ENCODE measurements at regions not wholly inside any gene's neighbourhood (a gene's known extent, or its start where the extent isn't known, plus 50 kb on each side); places are given as distances from the start of the nearest gene placed in this dataset.
A peak's percentile ranks its signal among the peaks of the same experiment; 100 is the strongest.

DNA sequence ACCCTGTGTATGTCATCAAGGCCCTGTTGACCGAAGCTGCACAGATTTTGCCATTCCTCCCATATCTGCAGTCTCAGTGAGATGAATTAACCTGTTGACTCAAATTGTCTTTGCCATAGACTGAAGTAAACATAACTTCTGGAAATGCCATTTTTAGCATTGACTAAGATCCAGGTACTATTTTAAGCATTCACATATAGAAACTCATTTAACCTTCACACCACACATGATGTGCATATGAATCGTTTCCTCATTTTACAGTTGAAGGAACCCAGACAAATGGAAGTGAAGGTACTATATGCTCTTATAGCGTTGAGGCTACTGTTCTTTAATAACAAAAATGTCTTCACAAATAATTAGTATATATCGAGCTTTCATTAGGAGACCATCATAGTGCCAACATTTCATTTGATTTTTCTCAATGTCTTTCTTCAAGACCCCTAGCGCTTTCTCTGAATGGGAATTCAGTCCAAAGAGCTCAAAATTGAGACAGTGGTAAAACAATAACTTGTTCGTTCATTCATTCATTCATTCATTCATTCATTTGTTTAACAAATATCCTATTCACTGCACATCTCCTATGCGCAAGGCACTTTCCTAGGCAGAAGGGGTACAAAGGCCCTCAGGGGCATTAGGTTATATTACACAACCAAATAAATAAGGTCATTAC, 444.7 kb downstream of the ADGRL2 start (continued):
- TF ChIP-seq SIN3A (IDR thresholded peaks at IDR 0.05; ENCODE audit: low read depth, low read length), result no peak
- no peak for TF ChIP-seq HDAC2 (IDR thresholded peaks at IDR 0.05)
- TF ChIP-seq BRCA1 (IDR thresholded peaks at IDR 0.05; ENCODE audit: low read depth, low read length), result no peak
- TF ChIP-seq TARDBP (IDR thresholded peaks at IDR 0.05; ENCODE audit: borderline replicate concordance), result no peak
- no peak for TF ChIP-seq RUNX3 (IDR thresholded peaks at IDR 0.05; ENCODE audit: low read length)
- TF ChIP-seq SMC3 (IDR thresholded peaks at IDR 0.05; ENCODE audit: borderline replicate concordance, low read length), result no peak
- TF ChIP-seq PML (IDR thresholded peaks at IDR 0.05; ENCODE audit: low read length), result no peak
- peak; percentile 58; the same call in 1 of the 2 replicates for TF ChIP-seq MEF2A (IDR thresholded peaks at IDR 0.05; ENCODE audit: insufficient read depth, low read depth, low read length)
- peak; percentile 72 for TF ChIP-seq IKZF1 (conservative IDR thresholded peaks at IDR 0.05)
- TF ChIP-seq HCFC1 (IDR thresholded peaks at IDR 0.05; ENCODE audit: low read length), result no peak
- TF ChIP-seq, protein P1, sequence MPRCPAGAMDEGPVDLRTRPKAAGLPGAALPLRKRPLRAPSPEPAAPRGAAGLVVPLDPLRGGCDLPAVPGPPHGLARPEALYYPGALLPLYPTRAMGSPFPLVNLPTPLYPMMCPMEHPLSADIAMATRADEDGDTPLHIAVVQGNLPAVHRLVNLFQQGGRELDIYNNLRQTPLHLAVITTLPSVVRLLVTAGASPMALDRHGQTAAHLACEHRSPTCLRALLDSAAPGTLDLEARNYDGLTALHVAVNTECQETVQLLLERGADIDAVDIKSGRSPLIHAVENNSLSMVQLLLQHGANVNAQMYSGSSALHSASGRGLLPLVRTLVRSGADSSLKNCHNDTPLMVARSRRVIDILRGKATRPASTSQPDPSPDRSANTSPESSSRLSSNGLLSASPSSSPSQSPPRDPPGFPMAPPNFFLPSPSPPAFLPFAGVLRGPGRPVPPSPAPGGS (IDR thresholded peaks at IDR 0.05; ENCODE audit: borderline replicate concordance, insufficient read depth, low read depth, low read length, poor library complexity, severe bottlenecking), result no peak
- TF ChIP-seq SMAD1 (IDR thresholded peaks at IDR 0.05; ENCODE audit: low read depth, partially characterized antibody), result no peak
- peak; percentile 41 for TF ChIP-seq NR2F1 (conservative IDR thresholded peaks at IDR 0.05)
- TF ChIP-seq, protein P2, sequence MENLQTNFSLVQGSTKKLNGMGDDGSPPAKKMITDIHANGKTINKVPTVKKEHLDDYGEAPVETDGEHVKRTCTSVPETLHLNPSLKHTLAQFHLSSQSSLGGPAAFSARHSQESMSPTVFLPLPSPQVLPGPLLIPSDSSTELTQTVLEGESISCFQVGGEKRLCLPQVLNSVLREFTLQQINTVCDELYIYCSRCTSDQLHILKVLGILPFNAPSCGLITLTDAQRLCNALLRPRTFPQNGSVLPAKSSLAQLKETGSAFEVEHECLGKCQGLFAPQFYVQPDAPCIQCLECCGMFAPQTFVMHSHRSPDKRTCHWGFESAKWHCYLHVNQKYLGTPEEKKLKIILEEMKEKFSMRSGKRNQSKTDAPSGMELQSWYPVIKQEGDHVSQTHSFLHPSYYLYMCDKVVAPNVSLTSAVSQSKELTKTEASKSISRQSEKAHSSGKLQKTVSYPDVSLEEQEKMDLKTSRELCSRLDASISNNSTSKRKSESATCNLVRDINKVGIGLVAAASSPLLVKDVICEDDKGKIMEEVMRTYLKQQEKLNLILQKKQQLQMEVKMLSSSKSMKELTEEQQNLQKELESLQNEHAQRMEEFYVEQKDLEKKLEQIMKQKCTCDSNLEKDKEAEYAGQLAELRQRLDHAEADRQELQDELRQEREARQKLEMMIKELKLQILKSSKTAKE (IDR thresholded peaks at IDR 0.05; ENCODE audit: low read depth, poor library complexity, severe bottlenecking), result peak; percentile 34
- TF ChIP-seq, protein P3, sequence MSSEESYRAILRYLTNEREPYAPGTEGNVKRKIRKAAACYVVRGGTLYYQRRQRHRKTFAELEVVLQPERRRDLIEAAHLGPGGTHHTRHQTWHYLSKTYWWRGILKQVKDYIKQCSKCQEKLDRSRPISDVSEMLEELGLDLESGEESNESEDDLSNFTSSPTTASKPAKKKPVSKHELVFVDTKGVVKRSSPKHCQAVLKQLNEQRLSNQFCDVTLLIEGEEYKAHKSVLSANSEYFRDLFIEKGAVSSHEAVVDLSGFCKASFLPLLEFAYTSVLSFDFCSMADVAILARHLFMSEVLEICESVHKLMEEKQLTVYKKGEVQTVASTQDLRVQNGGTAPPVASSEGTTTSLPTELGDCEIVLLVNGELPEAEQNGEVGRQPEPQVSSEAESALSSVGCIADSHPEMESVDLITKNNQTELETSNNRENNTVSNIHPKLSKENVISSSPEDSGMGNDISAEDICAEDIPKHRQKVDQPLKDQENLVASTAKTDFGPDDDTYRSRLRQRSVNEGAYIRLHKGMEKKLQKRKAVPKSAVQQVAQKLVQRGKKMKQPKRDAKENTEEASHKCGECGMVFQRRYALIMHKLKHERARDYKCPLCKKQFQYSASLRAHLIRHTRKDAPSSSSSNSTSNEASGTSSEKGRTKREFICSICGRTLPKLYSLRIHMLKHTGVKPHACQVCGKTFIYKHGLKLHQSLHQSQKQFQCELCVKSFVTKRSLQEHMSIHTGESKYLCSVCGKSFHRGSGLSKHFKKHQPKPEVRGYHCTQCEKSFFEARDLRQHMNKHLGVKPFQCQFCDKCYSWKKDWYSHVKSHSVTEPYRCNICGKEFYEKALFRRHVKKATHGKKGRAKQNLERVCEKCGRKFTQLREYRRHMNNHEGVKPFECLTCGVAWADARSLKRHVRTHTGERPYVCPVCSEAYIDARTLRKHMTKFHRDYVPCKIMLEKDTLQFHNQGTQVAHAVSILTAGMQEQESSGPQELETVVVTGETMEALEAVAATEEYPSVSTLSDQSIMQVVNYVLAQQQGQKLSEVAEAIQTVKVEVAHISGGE (CRISPR knock-in tag; IDR thresholded peaks at IDR 0.05), result no peak
- no peak for TF ChIP-seq RFX5 (IDR thresholded peaks at IDR 0.05; ENCODE audit: low read depth, low read length)
- TF ChIP-seq STAT3 (IDR thresholded peaks at IDR 0.05; ENCODE audit: low read depth, low read length), result no peak
- no peak for TF ChIP-seq FOS (IDR thresholded peaks at IDR 0.05; ENCODE audit: borderline replicate concordance, extremely low read depth, insufficient read length)
- TF ChIP-seq ZNF622 (IDR thresholded peaks at IDR 0.05), result no peak
- TF ChIP-seq, protein P4, sequence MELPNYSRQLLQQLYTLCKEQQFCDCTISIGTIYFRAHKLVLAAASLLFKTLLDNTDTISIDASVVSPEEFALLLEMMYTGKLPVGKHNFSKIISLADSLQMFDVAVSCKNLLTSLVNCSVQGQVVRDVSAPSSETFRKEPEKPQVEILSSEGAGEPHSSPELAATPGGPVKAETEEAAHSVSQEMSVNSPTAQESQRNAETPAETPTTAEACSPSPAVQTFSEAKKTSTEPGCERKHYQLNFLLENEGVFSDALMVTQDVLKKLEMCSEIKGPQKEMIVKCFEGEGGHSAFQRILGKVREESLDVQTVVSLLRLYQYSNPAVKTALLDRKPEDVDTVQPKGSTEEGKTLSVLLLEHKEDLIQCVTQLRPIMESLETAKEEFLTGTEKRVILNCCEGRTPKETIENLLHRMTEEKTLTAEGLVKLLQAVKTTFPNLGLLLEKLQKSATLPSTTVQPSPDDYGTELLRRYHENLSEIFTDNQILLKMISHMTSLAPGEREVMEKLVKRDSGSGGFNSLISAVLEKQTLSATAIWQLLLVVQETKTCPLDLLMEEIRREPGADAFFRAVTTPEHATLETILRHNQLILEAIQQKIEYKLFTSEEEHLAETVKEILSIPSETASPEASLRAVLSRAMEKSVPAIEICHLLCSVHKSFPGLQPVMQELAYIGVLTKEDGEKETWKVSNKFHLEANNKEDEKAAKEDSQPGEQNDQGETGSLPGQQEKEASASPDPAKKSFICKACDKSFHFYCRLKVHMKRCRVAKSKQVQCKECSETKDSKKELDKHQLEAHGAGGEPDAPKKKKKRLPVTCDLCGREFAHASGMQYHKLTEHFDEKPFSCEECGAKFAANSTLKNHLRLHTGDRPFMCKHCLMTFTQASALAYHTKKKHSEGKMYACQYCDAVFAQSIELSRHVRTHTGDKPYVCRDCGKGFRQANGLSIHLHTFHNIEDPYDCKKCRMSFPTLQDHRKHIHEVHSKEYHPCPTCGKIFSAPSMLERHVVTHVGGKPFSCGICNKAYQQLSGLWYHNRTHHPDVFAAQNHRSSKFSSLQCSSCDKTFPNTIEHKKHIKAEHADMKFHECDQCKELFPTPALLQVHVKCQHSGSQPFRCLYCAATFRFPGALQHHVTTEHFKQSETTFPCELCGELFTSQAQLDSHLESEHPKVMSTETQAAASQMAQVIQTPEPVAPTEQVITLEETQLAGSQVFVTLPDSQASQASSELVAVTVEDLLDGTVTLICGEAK (IDR thresholded peaks at IDR 0.05; ENCODE audit: borderline replicate concordance), result no peak
- no peak for TF ChIP-seq ASH2L (IDR thresholded peaks at IDR 0.05; ENCODE audit: borderline replicate concordance, low read depth)
